Limb (tissue), 2 donors: ENCODE measurements at regions not wholly inside any gene's neighbourhood (a gene's known extent, or its start where the extent isn't known, plus 50 kb on each side); places are given as distances from the start of the nearest gene placed in this dataset.
A peak's percentile ranks its signal among the peaks of the same experiment; 100 is the strongest.

Experiments
- DNase-seq, 2 donors: peaks; one replicate each; pipeline ENCODE4 v3.0.0-alpha.2; 2016; ENCODE audit errors: extremely low spot score in 2 of 2

DNA sequence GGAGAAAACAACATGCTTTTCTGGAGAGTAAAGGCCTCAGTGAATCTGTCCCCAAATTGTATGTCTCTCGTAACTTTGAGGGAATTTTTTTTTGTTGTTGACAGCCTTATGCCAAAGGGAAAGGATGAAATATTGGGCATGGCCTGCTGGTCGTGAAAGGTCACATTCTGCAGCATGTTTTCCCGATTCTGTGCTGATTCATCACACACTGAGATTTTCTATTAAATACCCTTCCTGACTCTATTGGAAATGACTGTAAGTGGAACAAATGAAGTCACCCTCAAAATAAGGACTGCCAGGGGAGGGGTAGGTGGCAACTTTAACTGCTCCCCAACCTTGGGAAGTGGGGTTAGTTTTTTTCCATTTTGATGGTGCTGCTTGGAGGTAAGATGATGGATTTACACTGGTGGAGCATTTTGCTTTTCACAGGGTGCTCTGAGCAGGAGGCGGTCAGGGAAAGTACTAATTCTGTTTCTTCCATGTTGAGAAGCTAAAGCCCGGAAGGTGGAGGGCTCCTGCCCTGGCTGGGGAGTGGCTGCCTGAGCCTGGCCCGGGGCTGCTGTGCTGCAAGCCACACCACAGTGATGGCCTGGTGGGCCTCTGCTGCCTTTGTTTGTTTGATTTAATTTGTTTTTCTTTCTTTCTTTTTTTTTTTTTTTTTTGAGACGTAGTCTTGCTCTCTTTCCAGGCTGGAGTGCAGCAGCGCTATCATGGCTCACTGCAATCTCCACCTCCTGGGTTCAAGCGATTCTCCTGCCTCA lies 116.8 kb upstream of the SPATA13 start:
- DNase-seq = no peak

DNA sequence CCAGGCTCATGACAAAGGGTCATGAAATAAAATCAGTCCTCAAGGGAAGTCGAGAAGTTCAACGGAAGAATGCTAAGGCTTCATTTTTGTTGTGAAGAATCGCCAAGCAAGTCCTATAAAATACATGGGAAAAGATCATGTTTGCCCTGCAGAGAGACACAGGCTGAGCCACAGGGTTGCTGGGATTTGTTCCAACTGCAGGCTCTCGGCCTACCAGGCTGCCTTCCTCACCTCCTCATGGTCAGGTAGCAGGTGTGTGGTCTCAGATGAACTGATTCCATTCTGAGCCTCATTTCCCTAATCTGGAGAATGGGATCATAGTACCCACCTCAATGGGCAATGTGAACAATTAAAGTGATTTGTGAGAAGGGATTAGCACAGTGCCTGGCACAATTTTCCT lies 114.9 kb upstream of the SPATA13 start:
- DNase-seq = no peak

DNA sequence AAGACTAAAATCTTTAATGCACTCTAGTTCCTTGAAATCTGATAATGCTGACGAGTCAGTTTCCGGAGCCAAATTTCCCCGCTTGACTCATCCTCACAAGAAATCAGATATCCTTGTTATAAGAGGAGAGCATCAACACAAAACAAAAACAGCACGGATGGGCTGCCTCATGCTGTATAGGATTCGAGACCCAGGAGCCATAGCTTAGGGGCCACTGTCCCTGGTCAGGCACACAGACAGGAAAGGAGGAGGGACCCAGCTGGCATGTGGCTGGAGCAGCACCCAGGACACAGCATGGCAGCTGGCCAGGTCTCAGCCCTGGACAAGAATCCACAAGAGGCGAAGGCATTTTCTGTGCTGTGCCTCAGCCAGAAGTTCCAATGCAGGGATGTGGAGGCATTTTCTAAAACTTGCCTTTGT lies 110.2 kb upstream of the SPATA13 start:
- no peak for DNase-seq

DNA sequence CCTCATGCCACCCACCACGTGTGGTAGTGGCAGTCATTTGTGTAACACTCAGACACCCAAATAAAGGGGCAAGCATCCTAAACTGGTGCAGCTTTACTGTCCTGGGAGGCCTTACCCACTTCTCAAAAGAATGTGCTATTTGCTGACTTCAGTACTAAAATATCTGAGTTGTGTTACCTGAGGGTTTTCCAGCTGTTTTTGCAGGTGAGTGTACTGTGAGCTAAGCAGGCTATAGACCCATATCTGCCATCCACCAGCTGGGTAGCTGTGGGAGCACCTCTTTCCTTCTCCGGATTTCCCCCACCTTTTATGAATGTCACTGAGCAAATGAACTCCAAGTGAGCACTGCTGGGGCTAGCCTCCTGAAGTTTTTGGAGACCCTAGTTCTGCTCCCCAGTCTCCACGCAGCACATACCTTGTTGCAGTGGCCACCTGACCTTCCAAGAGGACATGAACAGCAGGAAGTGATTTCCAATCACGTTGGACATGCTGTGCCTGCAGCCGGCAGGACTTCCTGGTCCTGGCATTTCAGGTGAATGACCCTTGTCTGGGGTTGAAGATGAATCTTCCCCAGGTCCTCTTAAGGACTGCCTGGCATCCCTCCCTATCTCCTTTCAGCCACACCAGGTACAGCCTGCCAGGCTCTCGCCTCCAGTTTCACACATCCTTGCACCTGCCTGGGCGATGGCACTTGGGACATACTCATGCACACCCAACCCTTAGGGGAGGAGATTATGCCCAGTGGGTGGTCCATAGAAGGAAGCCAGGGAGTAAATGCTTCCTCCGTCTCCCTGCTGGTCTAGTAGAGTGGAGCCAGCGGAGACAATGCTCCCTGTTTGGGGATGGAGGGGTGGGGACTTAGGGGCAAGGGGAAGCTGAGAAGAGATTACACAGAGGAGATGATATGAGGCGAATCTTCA lies 109.5 kb upstream of the SPATA13 start:
- DNase-seq = no peak

DNA sequence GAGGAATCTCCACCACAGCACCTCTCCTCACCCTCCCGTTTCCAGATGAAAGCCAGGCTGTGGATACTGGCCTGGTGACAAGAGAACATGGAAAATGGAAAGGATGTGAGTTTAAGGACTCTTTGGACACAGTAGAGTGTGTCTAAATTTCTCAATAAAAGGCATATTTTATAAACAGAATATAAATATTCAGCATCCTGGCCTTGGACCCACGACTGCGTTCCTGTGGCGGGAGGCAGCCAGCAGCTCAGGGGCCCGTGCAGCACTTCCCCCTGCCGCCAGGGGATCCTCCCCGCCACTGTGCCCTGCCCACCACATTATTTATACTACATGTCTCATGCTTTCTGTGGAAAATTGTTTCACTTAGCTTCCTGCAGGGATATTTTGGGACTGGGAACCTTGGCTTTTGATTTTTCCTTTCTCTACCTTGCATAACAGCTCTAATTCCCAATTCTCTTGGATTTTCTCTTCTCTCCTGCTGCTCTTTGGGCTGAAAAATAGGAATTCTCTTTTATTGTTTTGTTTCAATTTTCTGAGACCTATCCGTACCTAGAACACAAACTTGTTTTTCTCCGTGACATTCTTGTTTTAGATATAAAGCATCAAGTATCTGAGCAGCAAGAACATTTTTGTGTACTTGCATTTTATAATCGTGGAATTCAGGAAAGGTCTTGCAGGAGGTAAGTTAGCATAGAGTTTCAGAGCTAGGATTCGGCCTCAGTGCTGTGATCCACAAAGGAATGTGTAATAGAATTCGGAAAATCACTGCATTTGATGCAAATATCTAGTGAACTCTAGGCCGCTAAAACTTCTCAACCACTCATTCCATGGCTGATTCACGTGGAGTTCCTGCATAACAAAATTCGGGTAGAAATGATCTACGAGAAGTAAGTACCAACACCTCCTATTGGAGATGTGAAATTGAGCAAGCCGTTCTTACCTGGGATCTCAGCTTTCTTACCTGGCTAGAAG lies 107.7 kb upstream of the SPATA13 start:
- DNase-seq = peak in 1 of 2 donors; percentile 40

DNA sequence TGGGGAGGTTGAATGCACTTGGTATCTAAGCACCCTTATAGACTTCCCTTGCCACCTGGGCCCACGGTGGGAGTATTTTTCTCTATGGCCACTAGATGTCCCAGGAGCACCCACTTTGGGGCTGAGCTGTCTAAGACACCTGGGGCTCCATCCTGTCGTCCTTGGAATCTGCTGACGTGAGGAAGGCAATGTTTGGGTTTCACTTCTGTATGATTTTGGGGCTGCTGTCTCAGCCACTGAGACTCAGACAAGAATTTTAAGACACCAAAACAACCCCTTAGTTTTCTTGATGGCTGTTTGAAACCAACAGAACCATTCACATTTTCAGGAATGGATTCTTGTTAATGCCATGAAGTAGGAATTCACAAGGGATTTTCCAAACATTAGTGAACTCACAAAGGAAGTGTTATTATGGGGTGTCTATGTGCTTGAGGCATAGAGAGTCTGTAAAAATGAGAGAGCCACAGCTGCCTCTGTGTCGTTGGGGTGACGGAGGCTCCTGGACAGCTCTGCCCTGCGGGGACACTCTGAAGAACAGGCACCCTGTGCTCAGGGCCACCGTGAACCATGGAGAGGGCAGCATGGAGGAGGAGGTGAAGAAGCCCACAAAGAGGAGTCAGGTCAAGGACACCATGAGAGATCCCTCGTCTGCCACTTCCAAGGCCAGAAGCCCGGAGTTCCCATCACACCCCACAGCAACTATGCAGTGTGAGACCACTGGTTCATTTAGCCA lies 106.8 kb upstream of the SPATA13 start:
- DNase-seq = peak; percentile 33 to 62

DNA sequence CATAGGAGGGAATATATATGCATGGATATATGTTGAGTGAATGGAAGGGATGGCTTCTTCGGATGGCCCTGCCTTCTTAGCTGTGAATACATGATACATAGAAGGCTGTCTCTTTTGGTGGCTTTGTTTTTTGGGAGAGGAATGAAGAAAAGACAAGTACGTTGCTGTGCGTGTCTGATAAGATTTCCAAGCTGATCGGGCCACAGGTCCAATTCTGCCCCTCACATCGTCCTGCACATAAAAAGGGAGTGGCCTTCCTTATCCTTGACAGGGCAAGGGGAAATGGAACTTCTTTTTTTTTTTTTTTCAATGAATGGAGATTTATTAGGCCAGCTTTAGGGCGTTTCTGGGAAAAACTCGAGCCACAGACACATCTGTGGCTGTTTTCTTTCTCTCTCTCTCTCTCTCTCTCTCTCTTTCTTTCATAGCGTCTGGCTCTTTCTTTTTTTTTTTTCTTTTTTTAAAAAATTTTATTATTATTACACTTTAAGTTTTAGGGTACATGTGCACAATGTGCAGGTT lies 103.8 kb upstream of the SPATA13 start:
- no peak for DNase-seq

DNA sequence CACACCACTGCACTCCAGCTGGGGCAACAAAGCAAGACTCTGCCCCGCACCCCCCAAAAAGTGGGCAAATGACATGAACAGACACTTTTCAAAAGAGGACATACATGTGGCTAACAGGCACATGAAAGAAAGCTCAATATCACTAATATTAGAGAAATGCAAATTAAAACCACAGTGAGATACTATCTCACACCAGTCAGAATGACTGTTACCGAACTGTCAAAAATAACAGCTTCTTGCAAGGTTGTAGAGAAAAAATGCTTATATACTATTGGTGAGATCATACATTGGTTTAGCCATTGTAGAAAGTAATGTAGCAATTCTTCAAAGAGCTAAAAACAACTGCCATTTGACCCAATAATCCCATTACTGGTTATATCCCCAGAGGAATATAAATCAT lies 99.5 kb upstream of the SPATA13 start:
- no peak for DNase-seq

DNA sequence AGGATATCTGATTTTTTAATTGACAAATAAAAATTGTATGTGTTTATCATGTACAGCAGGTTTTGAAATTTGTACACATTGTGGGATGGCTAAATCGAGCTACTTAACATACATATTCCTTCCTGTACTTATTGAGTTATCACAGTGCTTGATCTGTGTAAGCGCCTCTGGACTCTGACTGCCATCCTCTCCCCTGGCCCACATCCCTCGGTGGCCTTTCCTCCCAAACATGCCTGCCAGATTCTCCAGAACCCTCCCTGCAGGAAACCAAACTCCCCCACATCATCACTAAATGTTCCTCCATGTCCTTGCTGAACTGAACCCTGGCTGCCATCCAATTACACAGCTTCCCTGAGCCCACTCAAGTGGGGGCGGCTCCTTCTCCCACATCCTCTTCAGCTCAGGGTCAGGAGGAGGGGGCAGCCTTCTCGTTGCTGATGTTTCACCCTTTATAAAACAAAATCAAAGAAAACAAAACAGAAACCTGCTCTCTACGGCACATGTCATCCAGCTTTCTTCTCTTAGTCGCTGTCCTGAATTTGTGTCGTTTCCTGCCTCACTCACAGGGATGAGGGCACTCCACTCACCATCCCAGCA lies 97.1 kb upstream of the SPATA13 start:
- DNase-seq = peak in 1 of 2 donors; percentile 47

DNA sequence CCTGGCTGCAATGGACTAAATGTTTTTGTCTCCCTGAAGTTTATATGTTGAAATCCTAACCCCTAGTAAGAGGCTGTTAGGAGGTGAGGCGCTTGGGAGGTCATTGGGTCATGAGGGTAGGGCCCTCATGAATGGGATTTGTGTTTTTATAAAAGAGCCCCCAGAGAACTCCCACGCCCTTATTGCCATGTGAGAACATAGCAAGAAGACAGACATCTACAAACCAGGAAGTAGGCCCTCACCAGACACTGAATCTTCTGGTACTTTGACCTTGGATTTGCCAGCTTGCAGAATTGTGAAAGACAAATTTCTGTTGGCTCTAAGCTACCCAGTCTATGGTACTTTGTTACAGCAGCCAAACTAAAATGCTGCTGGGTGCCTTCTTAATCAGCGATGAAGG lies 96.1 kb upstream of the SPATA13 start:
- DNase-seq = no peak

DNA sequence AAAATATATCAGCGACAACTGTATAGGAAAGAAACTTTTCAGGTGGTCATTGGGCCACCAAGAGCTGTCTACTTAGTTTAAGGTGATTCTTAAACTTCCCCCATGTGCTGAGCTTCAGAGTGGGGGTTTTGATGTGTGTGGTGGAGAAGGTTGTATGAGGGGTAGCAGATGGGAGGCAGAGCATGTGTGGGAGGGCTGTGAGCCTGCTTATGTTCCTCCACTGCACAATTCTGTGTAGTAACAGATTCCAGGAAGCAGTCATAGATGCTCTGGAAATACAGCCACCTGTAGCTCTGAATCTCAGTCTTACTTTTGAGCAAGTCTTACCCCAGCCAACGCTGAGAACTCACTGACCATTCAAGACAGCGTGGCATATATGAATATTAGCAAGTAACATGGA lies 95.3 kb upstream of the SPATA13 start:
- no peak for DNase-seq

DNA sequence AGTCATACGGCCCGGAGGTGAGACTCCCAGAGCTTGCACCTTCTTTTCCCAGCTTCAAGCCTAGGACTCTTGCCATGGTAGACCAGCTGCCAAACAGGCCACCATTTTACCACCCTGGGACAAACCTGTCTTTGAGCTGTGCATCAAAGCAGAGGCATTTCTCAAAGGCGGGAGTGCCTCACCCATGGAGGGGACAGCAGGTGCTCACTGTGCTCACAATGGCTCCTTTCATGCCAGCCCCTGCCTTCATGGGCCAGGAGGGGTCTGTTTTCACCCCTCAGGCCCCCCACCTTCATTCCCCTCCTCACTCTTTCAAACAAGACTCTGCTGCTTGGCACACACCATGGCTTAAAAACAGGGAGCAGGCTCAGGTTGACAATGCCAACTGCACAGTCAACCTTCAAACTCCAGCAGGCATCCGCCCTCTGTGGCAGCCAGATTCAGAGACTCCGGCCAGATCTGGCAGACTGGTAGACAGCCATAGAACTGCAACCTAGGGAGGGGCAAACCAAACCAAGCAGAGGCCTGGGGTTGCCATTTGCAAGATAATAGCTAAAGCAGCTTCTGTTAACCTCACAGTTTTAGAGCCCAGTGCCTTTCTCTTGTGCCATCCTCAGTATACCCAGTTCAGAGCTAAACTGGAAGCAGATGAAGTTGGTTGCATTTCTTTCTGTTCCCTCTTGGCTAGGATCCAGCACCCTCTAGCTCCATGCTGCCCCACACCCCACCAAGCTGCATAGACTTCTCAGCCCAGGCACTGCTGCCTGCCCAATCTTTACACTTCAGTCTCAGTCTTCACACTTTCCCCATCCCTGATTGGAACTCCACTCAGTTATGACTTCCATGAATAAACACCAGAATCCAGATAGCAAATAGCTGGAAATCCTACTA lies 93.9 kb upstream of the SPATA13 start:
- no peak for DNase-seq

DNA sequence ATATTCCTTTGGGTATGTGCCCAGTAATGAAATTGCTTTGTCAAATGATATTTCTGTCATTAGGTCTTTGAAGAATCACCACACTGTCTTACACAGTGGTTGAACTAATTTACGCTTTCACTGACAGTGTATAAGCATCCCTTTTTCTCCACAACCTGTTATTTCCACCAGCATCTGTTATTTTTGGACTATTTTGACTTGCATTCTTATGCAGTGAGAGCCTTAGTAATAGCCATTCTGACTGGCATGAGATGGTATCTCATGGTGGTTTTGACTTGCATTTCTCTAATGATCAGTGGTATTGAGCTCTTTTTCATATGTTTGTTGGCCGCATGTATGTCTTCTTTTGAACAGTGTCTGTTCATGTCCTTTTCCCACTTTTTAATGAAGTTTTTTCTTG lies 92.0 kb upstream of the SPATA13 start:
- DNase-seq = no peak

DNA sequence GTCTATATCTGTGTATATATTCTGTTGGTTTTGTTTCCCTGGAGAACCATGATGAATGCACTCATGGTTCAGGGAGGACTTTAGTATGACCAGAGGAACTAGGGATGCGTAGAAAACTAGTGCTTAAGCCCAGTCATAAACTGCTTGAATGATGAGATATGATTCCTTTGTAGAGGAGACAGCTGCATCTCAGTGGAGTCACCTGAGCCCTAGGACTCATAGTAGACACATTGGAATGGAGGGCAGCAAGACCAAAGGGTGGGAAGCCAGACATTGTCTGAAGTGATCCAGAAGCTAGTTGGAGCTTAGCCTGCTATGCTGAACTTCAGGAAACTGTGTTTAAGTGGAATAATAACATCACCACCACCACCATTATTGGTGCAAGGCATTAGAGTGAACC lies 89.5 kb upstream of the SPATA13 start:
- no peak for DNase-seq

DNA sequence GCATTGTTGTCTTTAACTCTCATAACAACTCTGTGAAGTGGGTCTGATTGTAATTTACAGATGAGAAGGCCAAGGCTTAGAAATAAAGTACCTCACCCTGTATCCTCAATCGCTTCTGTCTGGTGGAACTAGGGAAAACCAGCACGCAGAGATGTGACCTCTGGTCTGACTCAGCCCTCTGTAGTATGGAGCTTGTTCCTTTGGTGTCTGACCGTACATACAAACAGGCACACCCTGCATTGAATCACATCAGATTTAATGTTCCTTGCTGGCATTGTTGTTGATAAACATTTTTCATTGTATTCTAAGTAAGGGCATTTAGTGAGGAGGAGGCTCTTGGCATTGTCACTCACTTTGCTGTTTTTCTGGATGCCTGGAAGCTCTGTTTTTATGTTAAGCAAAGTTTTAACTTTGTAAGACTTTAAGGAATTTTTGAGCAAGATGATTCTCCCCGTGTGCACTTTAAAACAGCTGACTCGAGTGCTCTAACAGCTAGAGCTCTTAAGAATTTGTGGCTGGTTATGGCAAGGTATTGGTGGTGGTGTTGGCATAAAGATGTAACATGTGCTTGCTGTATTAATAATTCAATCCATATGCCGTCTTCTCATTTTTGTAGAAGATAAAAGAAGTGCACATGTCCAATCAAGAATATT lies 89.0 kb upstream of the SPATA13 start:
- no peak for DNase-seq

DNA sequence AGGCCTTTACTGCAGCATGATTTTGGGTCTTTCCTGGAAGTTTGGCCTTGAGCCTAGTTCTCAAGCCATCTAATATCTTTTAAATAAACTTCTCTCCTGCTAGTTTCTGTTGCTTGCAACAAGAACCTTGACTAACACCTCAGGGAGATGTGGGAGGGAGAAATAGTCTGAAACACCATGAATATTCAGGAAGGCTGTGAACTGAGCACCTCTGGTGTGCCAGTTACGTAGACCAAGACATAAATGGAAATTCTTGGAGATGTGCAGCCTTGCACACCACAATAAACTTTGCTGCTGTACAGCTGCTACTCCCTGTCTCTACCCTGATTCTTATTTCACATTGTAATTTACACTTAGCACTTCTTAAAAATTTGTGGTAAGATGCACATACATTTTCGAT lies 86.9 kb upstream of the SPATA13 start:
- no peak for DNase-seq

DNA sequence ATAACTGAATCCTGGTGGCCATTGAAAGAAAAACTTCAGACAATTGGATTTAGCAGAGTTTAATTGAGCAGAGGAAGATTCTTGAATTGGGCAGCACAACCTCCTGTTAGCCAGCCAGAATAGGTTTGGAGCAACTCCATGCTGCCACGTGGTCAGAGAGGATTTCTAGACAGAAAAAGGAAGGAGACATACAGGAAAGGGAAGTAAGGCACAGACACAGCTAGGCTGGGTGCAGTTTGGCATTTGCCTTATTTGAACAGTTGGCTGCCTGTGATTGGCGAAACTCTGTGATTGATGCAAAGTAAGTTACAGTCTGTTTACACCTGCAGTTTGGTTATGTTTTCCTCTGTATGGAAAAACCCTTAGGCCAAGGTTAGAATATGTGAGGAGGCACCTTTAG lies 85.8 kb upstream of the SPATA13 start:
- DNase-seq = no peak

DNA sequence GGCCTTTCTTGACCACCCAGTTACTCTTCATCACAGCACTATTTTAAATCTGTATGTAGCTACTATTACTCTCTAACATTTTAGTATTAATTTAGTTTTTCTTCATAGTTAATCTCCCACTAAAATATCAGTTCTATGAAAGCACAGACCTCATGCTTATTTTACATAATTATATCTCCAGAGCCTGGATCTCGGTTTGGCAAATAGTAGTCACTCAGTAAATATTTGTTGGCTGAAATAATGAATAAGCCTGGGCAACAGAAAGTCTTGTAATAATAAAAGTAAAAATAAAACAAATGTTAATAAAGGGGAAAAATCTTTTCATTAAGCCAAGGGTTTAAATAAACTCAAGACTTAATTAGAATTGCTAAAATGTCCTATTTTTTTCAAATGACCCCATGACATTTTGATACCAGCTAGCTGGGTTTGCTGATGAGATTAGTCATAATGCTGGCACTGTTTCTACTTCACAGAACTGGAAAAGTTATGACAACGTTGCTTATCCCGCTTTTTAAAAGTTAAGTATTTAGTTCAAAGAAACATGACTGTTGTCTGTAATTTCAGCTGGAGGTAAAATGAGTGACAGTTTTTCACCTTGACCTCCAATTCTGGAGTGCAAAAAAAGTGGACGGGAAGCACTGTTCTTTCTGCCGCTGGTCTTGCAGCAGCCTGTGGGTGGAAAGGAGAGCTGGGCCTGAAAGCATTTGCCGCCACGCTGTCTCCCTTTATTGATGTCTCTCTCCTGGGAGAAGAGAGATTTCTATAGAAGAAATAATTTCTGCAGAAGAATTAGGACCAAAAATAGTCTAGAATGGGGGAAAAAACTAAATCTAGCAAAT lies 85.2 kb upstream of the SPATA13 start:
- no peak for DNase-seq
